ENCODE measurements at regions not wholly inside any gene's neighbourhood (a gene's known extent, or its start where the extent isn't known, plus 50 kb on each side); places are given as distances from the start of the nearest gene placed in this dataset.

DNA sequence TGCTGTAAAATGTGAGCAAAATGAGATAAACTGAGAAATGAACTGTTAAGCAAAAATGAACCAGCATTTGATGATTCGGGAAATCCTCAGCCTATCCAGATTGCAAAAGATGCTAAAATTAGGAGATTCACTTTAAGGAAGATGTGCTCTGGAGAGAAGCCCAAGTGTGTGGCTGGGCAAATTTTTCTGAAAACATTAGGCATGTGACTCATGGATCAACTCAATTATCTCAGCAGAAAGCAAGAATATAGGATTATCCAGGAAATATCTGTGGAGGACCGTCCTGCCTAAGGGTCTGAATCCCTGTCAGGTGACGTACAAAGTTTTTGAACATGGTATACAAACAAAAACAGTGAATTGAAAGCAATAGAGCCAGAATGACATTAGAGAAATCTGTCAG, 1268.3 kb upstream of the TMEFF2 start:
- TF ChIP-seq, protein P1, sequence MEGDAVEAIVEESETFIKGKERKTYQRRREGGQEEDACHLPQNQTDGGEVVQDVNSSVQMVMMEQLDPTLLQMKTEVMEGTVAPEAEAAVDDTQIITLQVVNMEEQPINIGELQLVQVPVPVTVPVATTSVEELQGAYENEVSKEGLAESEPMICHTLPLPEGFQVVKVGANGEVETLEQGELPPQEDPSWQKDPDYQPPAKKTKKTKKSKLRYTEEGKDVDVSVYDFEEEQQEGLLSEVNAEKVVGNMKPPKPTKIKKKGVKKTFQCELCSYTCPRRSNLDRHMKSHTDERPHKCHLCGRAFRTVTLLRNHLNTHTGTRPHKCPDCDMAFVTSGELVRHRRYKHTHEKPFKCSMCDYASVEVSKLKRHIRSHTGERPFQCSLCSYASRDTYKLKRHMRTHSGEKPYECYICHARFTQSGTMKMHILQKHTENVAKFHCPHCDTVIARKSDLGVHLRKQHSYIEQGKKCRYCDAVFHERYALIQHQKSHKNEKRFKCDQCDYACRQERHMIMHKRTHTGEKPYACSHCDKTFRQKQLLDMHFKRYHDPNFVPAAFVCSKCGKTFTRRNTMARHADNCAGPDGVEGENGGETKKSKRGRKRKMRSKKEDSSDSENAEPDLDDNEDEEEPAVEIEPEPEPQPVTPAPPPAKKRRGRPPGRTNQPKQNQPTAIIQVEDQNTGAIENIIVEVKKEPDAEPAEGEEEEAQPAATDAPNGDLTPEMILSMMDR (IDR thresholded peaks at IDR 0.05; ENCODE audit: extremely low read depth in 1 of 2, insufficient read depth in 1 of 2, low read depth in 1 of 2, low read length in 2 of 2) = no peak
- TF ChIP-seq POLR2AphosphoS5 (IDR thresholded peaks at IDR 0.05; ENCODE audit: insufficient read depth, low read depth, low read length) (no peak), POLR2A (IDR thresholded peaks at IDR 0.05; ENCODE audit: low read depth, low read length) (no peak), EZH2 (IDR thresholded peaks at IDR 0.05; ENCODE audit: borderline replicate concordance, low read depth, low read length, severe bottlenecking) (no peak)

Data from endothelial cell of umbilical vein (primary cell).